Tibial nerve (tissue), 4 donors: ENCODE measurements at regions not wholly inside any gene's neighbourhood (a gene's known extent, or its start where the extent isn't known, plus 50 kb on each side); places are given as distances from the start of the nearest gene placed in this dataset.

Experiments
- DNase-seq, 2 donors: peaks; one replicate each; pipeline ENCODE4 v3.0.0-alpha.2; 2019; ENCODE audit warnings: low spot score in 2 of 2
- H3K27ac ChIP-seq, 4 donors: fragments of 200-600 bp; sonication (generic) in 3 of 4; one replicate each; pipeline ENCODE4 v1.5.1; 2017 to 2019; ENCODE audit warnings: mild to moderate bottlenecking in 1 of 4
- H3K27me3 ChIP-seq, 2 donors: fragments of 200-600 bp; sonication (generic) in 1 of 2; one replicate each; pipeline versions ENCODE4 v1.5.1 to v1.6.0; 2017 to 2019
- H3K36me3 ChIP-seq, 3 donors: fragments of 200-600 bp; sonication (generic); one replicate each; pipeline ENCODE4 v1.5.1; 2018 to 2019
- H3K4me1 ChIP-seq, 4 donors: fragments of 200-600 bp; sonication (generic) in 3 of 4; one replicate each; pipeline ENCODE4 v1.5.1; 2017 to 2019
- H3K4me3 ChIP-seq, 4 donors: fragments of 200-600 bp; sonication (generic) in 3 of 4; one replicate each; pipeline ENCODE4 v1.5.1; 2017 to 2019; ENCODE audit warnings: mild to moderate bottlenecking in 1 of 4, moderate library complexity in 1 of 4
- H3K9me3 ChIP-seq, 4 donors: fragments of 200-600 bp; sonication (generic) in 3 of 4; one replicate each; pipeline ENCODE4 v1.5.1; 2017 to 2019
- CTCF ChIP-seq, 5 experiments: fragments of 200-600 bp in 3 of 5; fragments of 450-650 bp in 2 of 5; sonication (generic) in 3 of 5; IDR thresholded peaks; one replicate each; pipeline ENCODE4 v1.5.1; 2016 to 2019; ENCODE audit warnings: antibody characterized with exemption in 5 of 5, mild to moderate bottlenecking in 3 of 5, moderate library complexity in 2 of 5
- EP300 ChIP-seq, 2 donors: sonication (generic); formaldehyde crosslinking; IDR thresholded peaks; one replicate each; pipeline ENCODE4 v1.6.1; 2017; ENCODE audit warnings: antibody characterized with exemption in 2 of 2, mild to moderate bottlenecking in 1 of 2
- POLR2A ChIP-seq, 2 donors: fragments of 450-650 bp; IDR thresholded peaks; one replicate each; pipeline ENCODE4 v1.6.1; 2017; ENCODE audit warnings: antibody characterized with exemption in 2 of 2, mild to moderate bottlenecking in 2 of 2, moderate library complexity in 2 of 2
- WGBS, 2 donors: methylation state at CpG; one replicate each; pipeline ENCODE4 v1.1.5; 2018; 5-methylcytosine and 5-hydroxymethylcytosine counted together

DNA sequence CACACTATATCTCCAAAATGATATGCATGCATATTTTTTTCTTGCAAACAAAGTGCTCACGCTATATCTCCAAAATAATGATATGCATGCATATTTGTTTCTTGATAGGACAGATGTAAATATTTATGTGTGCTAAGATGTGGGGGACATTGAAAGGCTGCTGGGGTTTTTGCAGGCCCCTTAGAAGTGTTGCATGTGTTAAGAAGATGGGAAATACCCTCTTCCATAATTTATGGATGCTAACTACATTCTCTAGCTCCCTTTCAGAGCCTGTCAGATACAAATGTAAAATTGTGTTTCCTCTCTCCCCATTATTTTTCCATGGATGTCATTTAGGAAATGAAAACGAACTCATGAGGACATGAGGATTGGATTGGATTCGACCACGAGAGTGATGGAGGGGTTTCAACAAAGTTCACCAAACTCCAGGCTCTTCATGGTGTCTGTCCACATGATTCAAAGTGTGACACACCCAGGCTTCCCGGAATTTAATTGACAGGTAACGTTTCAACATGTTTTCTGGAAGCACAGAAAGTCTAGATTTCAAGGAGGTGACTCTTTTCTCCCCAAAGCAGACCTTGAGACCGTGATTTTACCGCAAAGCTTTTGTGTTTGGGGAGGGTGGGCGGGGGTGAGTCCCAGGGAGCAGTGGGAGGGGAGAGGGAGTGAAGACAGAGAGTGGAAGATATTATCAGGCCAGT lies 94.4 kb upstream of the CD99 start:
- Histone ChIP-seq H3K4me3 (no peak overlapping the region), H3K9me3 (no peaks in the 10 kb centered on the region), H3K27ac (no peak overlapping the region), H3K4me1 (no peaks in the 10 kb centered on the region), H3K36me3 (peaks cover 0 to 23% (median 0%) of the 10 kb centered on the region in 3 donors), H3K27me3 (no peaks in the 10 kb centered on the region)
- 61% methylated on average over 9 of the region's 9 CpGs for WGBS, 2 donors
- TF ChIP-seq POLR2A (IDR thresholded peaks at IDR 0.05): no peak
- no peak for TF ChIP-seq CTCF (IDR thresholded peaks at IDR 0.05)
- no peak for TF ChIP-seq EP300 (IDR thresholded peaks at IDR 0.05)
- DNase-seq: no peak

DNA sequence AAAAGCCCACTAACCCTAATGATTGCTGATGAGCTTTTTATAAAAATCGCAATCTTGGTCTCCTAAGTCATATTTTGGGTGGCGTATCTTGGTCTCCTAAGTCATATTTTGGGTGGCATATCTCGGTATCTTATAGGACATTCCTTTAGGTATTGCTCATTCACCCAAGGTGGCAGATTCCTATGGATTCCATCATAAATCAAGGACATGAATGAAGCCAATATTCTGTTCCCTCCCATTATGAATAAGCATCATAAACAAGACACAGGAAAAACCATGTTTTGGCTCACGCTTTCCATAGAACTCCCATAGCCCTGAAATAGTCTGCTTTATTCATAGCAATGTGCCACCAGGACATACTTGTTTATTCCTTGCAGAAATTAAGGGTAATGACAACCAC lies 95.0 kb upstream of the CD99 start:
- no peak for DNase-seq
- Histone ChIP-seq H3K9me3 (no peaks in the 10 kb centered on the region), H3K4me1 (no peaks in the 10 kb centered on the region), H3K36me3 (peaks cover 0 to 16% (median 0%) of the 10 kb centered on the region in 3 donors), H3K4me3 (no peak overlapping the region), H3K27ac (no peak overlapping the region), H3K27me3 (no peaks in the 10 kb centered on the region)
- TF ChIP-seq POLR2A (IDR thresholded peaks at IDR 0.05) (no peak), EP300 (IDR thresholded peaks at IDR 0.05) (no peak), CTCF (IDR thresholded peaks at IDR 0.05) (no peak)
- WGBS, 2 donors: 81 to 90% methylated on average over 4 of the region's 4 CpGs

- no peak for DNase-seq
- no peak overlapping the region for H3K27ac ChIP-seq
- no peak overlapping the region for H3K4me3 ChIP-seq
- H3K36me3 ChIP-seq: peaks cover 0 to 8% (median 0%) of the 10 kb centered on the region in 3 donors
- H3K9me3 ChIP-seq: no peaks in the 10 kb centered on the region
- TF ChIP-seq POLR2A (IDR thresholded peaks at IDR 0.05): no peak
- no peak for TF ChIP-seq CTCF (IDR thresholded peaks at IDR 0.05)
- no peak for TF ChIP-seq EP300 (IDR thresholded peaks at IDR 0.05)
- WGBS, 2 donors: 73 to 74% methylated on average over 5 of the region's 5 CpGs
- no peaks in the 10 kb centered on the region for H3K27me3 ChIP-seq
- no peaks in the 10 kb centered on the region for H3K4me1 ChIP-seq
Measured at GRCh38 chrX:2595258-2595657, 94.5 kb upstream of the DHRSX start.

DNA sequence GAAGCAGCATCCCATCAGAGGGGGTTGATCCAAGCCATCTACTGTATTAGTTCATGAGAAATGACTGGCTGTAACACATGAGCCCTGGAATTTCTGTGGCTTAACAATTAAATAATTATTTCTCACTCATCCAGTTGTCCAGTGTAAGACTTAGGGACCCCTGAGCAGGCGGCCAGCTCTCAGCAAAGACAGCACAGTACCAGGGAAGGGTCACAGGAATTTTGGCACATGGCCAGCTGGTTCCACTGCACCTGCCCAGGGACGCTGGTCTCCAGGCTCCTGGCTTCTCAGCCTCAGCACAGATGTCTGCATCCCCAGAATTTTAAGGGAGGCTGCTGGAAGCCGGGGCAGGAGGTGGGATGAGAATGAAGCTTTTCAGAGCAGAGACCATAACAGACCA lies 93.7 kb upstream of the DHRSX start:
- TF ChIP-seq CTCF (IDR thresholded peaks at IDR 0.05) (no peak), POLR2A (IDR thresholded peaks at IDR 0.05) (no peak), EP300 (IDR thresholded peaks at IDR 0.05) (no peak)
- no peak for DNase-seq
- 59 to 65% methylated on average over 3 of the region's 3 CpGs for WGBS, 2 donors

DNA sequence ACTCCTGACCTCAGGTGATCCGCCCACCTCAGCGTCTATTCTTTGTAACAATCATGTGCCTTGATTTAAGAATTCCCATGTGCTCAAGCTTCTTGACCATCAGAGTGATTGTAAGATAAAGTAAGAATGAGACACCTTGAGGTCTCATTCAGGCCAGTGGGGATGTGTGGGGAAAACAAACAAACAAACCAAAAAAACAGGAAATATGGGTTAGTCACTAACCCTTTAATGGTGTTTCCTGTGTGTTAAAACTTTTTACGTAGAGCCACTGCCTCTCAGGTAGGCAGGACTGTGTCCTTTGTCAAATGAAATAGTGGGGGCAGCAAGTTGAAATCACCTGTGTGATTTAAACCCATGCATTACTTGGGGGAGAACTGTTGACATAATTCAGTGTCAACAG lies 91.5 kb upstream of the DHRSX start:
- no peaks in the 10 kb centered on the region for H3K27me3 ChIP-seq
- H3K4me3 ChIP-seq: no peak overlapping the region
- H3K36me3 ChIP-seq: peaks cover 0 to 5% (median 0%) of the 10 kb centered on the region in 3 donors
- H3K9me3 ChIP-seq: no peaks in the 10 kb centered on the region
- no peak overlapping the region for H3K27ac ChIP-seq
- peaks cover 0 to 3% (median 0%) of the 10 kb centered on the region in 4 donors for H3K4me1 ChIP-seq
- TF ChIP-seq CTCF (IDR thresholded peaks at IDR 0.05) (no peak), POLR2A (IDR thresholded peaks at IDR 0.05) (no peak), EP300 (IDR thresholded peaks at IDR 0.05) (no peak)
- no peak for DNase-seq
- WGBS, 2 donors: 69 to 74% methylated on average over 3 of the region's 3 CpGs

More for the DNA sequence above, 93.7 kb upstream of the DHRSX start:
- Histone ChIP-seq H3K27ac (no peak overlapping the region), H3K27me3 (no peaks in the 10 kb centered on the region), H3K36me3 (peaks cover 0 to 8% (median 0%) of the 10 kb centered on the region in 3 donors), H3K4me1 (no peaks in the 10 kb centered on the region), H3K9me3 (no peaks in the 10 kb centered on the region), H3K4me3 (no peak overlapping the region)
